Calu3 (cell line): ENCODE measurements at regions not wholly inside any gene's neighbourhood (a gene's known extent, or its start where the extent isn't known, plus 50 kb on each side); places are given as distances from the start of the nearest gene placed in this dataset.

ENCODE experiments used
- BruUV-seq: library from RNA; stranded (reverse); fragments of 400-500 nt; replicated peaks from 2 replicates; lab custom pipeline; 2021; lab: Mats Ljungman, UMichigan
- CTCF ChIA-PET: fragments of 300-600 bp; sonication (Branson Sonifier 250); formaldehyde crosslinking; loops from one replicate; lab custom pipeline; 2022; ENCODE audit warnings: antibody characterized with exemption; lab: Charles Lee
- DNase-seq: peaks from one replicate; pipeline ENCODE4 v3.0.0; 2022
- H3K27ac Mint-ChIP-seq: one replicate; pipeline ENCODE4 v1.8.0; 2022; ENCODE audit warnings: mixed read lengths; ENCODE audit not compliant: unreplicated experiment
- H3K27me3 Mint-ChIP-seq: one replicate; pipeline ENCODE4 v1.8.0; 2022; ENCODE audit warnings: mixed read lengths; ENCODE audit not compliant: unreplicated experiment
- H3K36me3 Mint-ChIP-seq: one replicate; pipeline ENCODE4 v1.8.0; 2022; ENCODE audit warnings: mild to moderate bottlenecking, moderate library complexity, mixed read lengths; ENCODE audit not compliant: insufficient read depth, unreplicated experiment
- H3K4me1 Mint-ChIP-seq: one replicate; pipeline ENCODE4 v1.8.0; 2022; ENCODE audit warnings: mild to moderate bottlenecking, low read depth, mixed read lengths; ENCODE audit not compliant: unreplicated experiment
- H3K4me3 Mint-ChIP-seq: one replicate; pipeline ENCODE4 v1.8.0; 2022; ENCODE audit warnings: mild to moderate bottlenecking, low read depth, moderate library complexity, mixed read lengths; ENCODE audit not compliant: unreplicated experiment
- H3K9me3 Mint-ChIP-seq: one replicate; pipeline ENCODE4 v1.8.0; 2022; ENCODE audit warnings: low read depth, mixed read lengths; ENCODE audit not compliant: unreplicated experiment
- CTCF ChIP-seq: fragments of 200-600 bp; IDR thresholded peaks from one replicate; pipeline ENCODE4 v1.8.0; 2022; ENCODE audit warnings: antibody characterized with exemption; ENCODE audit not compliant: unreplicated experiment
- intact Hi-C: fragments of 100-400 bp; cut with micrococcal nuclease; formaldehyde crosslinking; loops from one replicate; pipeline ENCODE4 v1.10.0; 2022; ENCODE audit not compliant: unreplicated experiment

- intact Hi-C loops: no loop called here
- no peaks in the 10 kb centered on the region for H3K4me1 Mint-ChIP-seq
- H3K9me3 Mint-ChIP-seq: no peaks in the 10 kb centered on the region
- H3K4me3 Mint-ChIP-seq: no peak overlapping the region
- no peak overlapping the region for H3K27ac Mint-ChIP-seq
- no peaks in the 10 kb centered on the region for H3K36me3 Mint-ChIP-seq
- no peak for TF ChIP-seq CTCF
- no peaks in the 10 kb centered on the region for H3K27me3 Mint-ChIP-seq
- no TSS peak for BruUV-seq
- no peak for DNase-seq
- CTCF ChIA-PET: no interaction called here
Measured at GRCh38 chrX:94515009-94515408, 841.0 kb downstream of the FAM133A start.

DNA sequence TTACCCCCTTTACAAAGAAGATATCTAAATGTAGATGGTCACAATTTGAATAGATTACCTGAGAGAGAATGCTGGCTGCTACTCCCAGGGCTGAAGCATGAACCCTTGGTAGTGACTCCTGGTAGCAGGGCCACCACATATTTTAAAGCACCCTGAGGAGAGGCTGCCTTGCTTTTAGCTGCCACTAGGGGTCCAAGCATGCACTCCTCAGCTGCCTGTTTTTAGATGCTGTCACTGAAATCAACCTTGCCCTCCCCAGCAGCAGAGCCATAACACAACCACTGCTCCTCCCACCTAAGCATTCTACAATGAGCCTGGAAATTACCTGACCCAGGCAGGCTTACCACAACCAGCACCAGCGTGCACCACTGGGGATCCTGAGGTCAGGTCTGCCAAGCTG is 850.9 kb downstream of the FAM133A start:
- H3K4me1 Mint-ChIP-seq: no peaks in the 10 kb centered on the region
- H3K27me3 Mint-ChIP-seq: no peaks in the 10 kb centered on the region
- intact Hi-C loops: no loop called here
- DNase-seq: no peak
- no peaks in the 10 kb centered on the region for H3K36me3 Mint-ChIP-seq
- H3K27ac Mint-ChIP-seq: no peak overlapping the region
- peaks cover 13% of the 10 kb centered on the region for H3K9me3 Mint-ChIP-seq
- H3K4me3 Mint-ChIP-seq: no peak overlapping the region
- TF ChIP-seq CTCF: no peak
- no TSS peak for BruUV-seq
- CTCF ChIA-PET: no interaction called here

DNA sequence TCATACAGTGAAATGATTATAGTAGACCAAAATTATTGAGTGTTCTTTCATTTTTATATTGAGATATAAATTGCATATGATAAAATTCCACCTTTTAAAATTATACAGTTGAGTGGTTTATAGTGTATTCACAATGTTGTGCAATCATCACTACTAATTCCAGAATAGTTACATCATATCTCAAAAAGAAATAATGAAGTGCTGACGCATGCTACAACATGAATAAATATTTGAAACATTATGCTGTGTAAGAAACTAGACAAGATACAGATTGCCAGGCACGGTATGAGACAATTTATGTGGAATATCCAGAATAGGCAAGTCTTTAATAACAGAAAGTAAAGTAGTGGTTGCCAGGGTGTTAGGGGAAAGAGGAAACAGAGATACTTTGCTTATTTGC is 871.7 kb downstream of the FAM133A start:
- H3K27ac Mint-ChIP-seq: no peak overlapping the region
- no peak for DNase-seq
- no TSS peak for BruUV-seq
- no peaks in the 10 kb centered on the region for H3K27me3 Mint-ChIP-seq
- H3K9me3 Mint-ChIP-seq: peaks cover 3% of the 10 kb centered on the region
- no peak for TF ChIP-seq CTCF
- CTCF ChIA-PET: no interaction called here
- intact Hi-C loops: no loop called here
- H3K36me3 Mint-ChIP-seq: no peaks in the 10 kb centered on the region
- H3K4me3 Mint-ChIP-seq: no peak overlapping the region
- no peaks in the 10 kb centered on the region for H3K4me1 Mint-ChIP-seq

- no peak for DNase-seq
Measured at GRCh38 chrX:94551831-94552230, 877.8 kb downstream of the FAM133A start.

More at GRCh38 chrX:94551831-94552230, 877.8 kb downstream of the FAM133A start:
- H3K4me1 Mint-ChIP-seq: no peaks in the 10 kb centered on the region
- H3K27ac Mint-ChIP-seq: no peak overlapping the region
- H3K27me3 Mint-ChIP-seq: no peaks in the 10 kb centered on the region
- H3K4me3 Mint-ChIP-seq: no peak overlapping the region
- no TSS peak for BruUV-seq
- H3K36me3 Mint-ChIP-seq: no peaks in the 10 kb centered on the region
- intact Hi-C loops: no loop called here
- CTCF ChIA-PET: no interaction called here
- TF ChIP-seq CTCF: no peak
- peaks cover 3% of the 10 kb centered on the region for H3K9me3 Mint-ChIP-seq
